ENCODE measurements at regions not wholly inside any gene's neighbourhood (a gene's known extent, or its start where the extent isn't known, plus 50 kb on each side); places are given as distances from the start of the nearest gene placed in this dataset.

DNA sequence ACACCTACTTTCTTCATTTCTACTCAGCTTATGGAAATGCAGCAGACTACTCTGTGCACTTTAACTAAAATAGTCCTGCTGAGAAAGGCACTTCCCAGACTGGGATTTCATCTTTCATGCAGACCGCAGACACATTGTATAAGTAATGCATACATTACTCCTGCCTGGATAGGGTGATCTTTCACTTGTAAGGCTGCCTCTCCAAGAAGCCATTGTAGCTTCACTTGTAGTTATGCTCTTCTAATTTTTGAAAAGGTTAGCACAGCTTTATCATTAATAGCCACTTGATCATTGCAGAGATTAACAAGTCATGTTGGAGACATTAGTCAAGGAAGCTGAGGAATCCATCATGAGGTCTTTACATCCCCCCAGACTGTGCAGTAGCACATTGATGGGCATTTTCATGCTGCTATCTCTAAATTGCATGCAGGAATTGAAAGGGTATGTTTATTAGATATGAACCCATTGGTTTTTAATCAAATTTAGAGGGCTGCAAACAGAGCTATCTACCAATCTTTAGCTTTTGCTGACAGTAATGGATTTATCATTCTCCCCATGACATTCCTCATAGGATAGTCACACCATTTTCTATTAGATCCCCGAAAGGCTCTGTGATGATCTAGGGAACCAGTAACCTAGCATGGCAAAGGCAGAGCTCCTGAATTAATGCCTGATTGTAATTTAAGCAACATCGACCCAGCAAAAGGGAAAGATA, 1074.7 kb upstream of the NXPH2 start:
- no peak for DNase-seq (ENCODE audit: low spot score)
- peaks cover 0 to 2% (median 0%) of the 10 kb centered on the region in 4 donors for H3K9me3 ChIP-seq (ENCODE audit: control insufficient read depth in 4 of 4, low read length in 3 of 4)
- no peak overlapping the region for H3K27ac ChIP-seq (ENCODE audit: low read depth in 1 of 2, low read length in 2 of 2)
- no peaks in the 10 kb centered on the region for H3K4me1 ChIP-seq (ENCODE audit: control insufficient read depth in 4 of 4, insufficient read depth in 4 of 4, low read length in 3 of 4)
- 80% methylated on average over 3 of the region's 3 CpGs for WGBS
- TF ChIP-seq EGR1 (IDR thresholded peaks at IDR 0.05; ENCODE audit: low read depth in 2 of 2) (no peak), FOXA2 (IDR thresholded peaks at IDR 0.05) (no peak), FOXA1 (IDR thresholded peaks at IDR 0.05) (no peak), NR2F2 (IDR thresholded peaks at IDR 0.05) (no peak), GABPA (IDR thresholded peaks at IDR 0.05 in 1 of 2, conservative IDR thresholded peaks at IDR 0.05 in 1 of 2) (no peak), SP1 (IDR thresholded peaks at IDR 0.05) (no peak), RAD21 (IDR thresholded peaks at IDR 0.05) (no peak), RXRA (IDR thresholded peaks at IDR 0.05) (no peak), TAF1 (conservative IDR thresholded peaks at IDR 0.05) (no peak), YY1 (IDR thresholded peaks at IDR 0.05) (no peak), HNF4A (conservative IDR thresholded peaks at IDR 0.05) (no peak), JUND (IDR thresholded peaks at IDR 0.05) (no peak), HNF4G (IDR thresholded peaks at IDR 0.05) (no peak)
- TF ChIP-seq, protein P1, sequence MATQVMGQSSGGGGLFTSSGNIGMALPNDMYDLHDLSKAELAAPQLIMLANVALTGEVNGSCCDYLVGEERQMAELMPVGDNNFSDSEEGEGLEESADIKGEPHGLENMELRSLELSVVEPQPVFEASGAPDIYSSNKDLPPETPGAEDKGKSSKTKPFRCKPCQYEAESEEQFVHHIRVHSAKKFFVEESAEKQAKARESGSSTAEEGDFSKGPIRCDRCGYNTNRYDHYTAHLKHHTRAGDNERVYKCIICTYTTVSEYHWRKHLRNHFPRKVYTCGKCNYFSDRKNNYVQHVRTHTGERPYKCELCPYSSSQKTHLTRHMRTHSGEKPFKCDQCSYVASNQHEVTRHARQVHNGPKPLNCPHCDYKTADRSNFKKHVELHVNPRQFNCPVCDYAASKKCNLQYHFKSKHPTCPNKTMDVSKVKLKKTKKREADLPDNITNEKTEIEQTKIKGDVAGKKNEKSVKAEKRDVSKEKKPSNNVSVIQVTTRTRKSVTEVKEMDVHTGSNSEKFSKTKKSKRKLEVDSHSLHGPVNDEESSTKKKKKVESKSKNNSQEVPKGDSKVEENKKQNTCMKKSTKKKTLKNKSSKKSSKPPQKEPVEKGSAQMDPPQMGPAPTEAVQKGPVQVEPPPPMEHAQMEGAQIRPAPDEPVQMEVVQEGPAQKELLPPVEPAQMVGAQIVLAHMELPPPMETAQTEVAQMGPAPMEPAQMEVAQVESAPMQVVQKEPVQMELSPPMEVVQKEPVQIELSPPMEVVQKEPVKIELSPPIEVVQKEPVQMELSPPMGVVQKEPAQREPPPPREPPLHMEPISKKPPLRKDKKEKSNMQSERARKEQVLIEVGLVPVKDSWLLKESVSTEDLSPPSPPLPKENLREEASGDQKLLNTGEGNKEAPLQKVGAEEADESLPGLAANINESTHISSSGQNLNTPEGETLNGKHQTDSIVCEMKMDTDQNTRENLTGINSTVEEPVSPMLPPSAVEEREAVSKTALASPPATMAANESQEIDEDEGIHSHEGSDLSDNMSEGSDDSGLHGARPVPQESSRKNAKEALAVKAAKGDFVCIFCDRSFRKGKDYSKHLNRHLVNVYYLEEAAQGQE (IDR thresholded peaks at IDR 0.05), result no peak
- TF ChIP-seq, protein P2, sequence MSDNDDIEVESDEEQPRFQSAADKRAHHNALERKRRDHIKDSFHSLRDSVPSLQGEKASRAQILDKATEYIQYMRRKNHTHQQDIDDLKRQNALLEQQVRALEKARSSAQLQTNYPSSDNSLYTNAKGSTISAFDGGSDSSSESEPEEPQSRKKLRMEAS (IDR thresholded peaks at IDR 0.05), result no peak
- TF ChIP-seq, protein P3, sequence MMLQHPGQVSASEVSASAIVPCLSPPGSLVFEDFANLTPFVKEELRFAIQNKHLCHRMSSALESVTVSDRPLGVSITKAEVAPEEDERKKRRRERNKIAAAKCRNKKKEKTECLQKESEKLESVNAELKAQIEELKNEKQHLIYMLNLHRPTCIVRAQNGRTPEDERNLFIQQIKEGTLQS (IDR thresholded peaks at IDR 0.05), result no peak
- TF ChIP-seq, protein P4, sequence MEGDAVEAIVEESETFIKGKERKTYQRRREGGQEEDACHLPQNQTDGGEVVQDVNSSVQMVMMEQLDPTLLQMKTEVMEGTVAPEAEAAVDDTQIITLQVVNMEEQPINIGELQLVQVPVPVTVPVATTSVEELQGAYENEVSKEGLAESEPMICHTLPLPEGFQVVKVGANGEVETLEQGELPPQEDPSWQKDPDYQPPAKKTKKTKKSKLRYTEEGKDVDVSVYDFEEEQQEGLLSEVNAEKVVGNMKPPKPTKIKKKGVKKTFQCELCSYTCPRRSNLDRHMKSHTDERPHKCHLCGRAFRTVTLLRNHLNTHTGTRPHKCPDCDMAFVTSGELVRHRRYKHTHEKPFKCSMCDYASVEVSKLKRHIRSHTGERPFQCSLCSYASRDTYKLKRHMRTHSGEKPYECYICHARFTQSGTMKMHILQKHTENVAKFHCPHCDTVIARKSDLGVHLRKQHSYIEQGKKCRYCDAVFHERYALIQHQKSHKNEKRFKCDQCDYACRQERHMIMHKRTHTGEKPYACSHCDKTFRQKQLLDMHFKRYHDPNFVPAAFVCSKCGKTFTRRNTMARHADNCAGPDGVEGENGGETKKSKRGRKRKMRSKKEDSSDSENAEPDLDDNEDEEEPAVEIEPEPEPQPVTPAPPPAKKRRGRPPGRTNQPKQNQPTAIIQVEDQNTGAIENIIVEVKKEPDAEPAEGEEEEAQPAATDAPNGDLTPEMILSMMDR (IDR thresholded peaks at IDR 0.05; ENCODE audit: low read depth, low read length, missing input control), result no peak
- TF ChIP-seq, protein P5, sequence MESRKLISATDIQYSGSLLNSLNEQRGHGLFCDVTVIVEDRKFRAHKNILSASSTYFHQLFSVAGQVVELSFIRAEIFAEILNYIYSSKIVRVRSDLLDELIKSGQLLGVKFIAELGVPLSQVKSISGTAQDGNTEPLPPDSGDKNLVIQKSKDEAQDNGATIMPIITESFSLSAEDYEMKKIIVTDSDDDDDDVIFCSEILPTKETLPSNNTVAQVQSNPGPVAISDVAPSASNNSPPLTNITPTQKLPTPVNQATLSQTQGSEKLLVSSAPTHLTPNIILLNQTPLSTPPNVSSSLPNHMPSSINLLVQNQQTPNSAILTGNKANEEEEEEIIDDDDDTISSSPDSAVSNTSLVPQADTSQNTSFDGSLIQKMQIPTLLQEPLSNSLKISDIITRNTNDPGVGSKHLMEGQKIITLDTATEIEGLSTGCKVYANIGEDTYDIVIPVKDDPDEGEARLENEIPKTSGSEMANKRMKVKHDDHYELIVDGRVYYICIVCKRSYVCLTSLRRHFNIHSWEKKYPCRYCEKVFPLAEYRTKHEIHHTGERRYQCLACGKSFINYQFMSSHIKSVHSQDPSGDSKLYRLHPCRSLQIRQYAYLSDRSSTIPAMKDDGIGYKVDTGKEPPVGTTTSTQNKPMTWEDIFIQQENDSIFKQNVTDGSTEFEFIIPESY (IDR thresholded peaks at IDR 0.05), result no peak
- H3K9ac ChIP-seq (ENCODE audit: low read depth in 1 of 2, low read length in 2 of 2), result no peak overlapping the region
- H3K27me3 ChIP-seq (ENCODE audit: control insufficient read depth in 4 of 4, insufficient read depth in 4 of 4, low read length in 3 of 4), result no peaks in the 10 kb centered on the region
- H3K4me3 ChIP-seq (ENCODE audit: low read depth in 1 of 3, low read length in 3 of 3), result no peak overlapping the region
- no peaks in the 10 kb centered on the region for H3K36me3 ChIP-seq (ENCODE audit: control insufficient read depth in 4 of 4, insufficient read depth in 3 of 4, low read depth in 1 of 4, low read length in 3 of 4)

Measured in liver (tissue), 8 donors.